Stimulated activated CD8-positive, alpha-beta memory T cell treated with anti-CD3 and anti-CD28 coated beads, Interleukin-15, amount 100 ng/mL, for 4 hours (primary cell): ENCODE measurements at regions not wholly inside any gene's neighbourhood (a gene's known extent, or its start where the extent isn't known, plus 50 kb on each side); places are given as distances from the start of the nearest gene placed in this dataset.

Source experiments
- DNase-seq, 2 donors: peaks; one replicate each; pipeline ENCODE4 v3.0.0-alpha.2; 2020; ENCODE audit warnings: low read depth in 2 of 2

GRCh38 chr10:130485236-130485957, 349.2 kb downstream of the GLRX3 start:
- no peak for DNase-seq

- DNase-seq = no peak
These were observed 350.0 kb downstream of the GLRX3 start for GRCh38 chr10:130485958-130486895.

GRCh38 chr10:130486906-130487305, 350.7 kb downstream of the GLRX3 start:
- no peak for DNase-seq

GRCh38 chr10:130487566-130487965, 351.4 kb downstream of the GLRX3 start:
- DNase-seq = no peak

GRCh38 chr10:130489891-130490290, 353.7 kb downstream of the GLRX3 start:
- DNase-seq = no peak

GRCh38 chr10:130491011-130491692, 355.0 kb downstream of the GLRX3 start:
- no peak for DNase-seq

GRCh38 chr10:130491693-130492050, 355.5 kb downstream of the GLRX3 start:
- no peak for DNase-seq

- DNase-seq = no peak
These were observed 356.2 kb downstream of the GLRX3 start for GRCh38 chr10:130492266-130492934.

- DNase-seq = no peak
These were observed 356.8 kb downstream of the GLRX3 start for GRCh38 chr10:130493021-130493420.

GRCh38 chr10:130493446-130494145, 357.4 kb downstream of the GLRX3 start:
- DNase-seq = no peak

GRCh38 chr10:130495116-130495862, 359.1 kb downstream of the GLRX3 start:
- DNase-seq = no peak

- DNase-seq = no peak
These were observed 359.9 kb downstream of the GLRX3 start for GRCh38 chr10:130495891-130496636.

GRCh38 chr10:130497056-130498010, 361.1 kb downstream of the GLRX3 start:
- no peak for DNase-seq

- no peak for DNase-seq
These were observed 361.9 kb downstream of the GLRX3 start for GRCh38 chr10:130498042-130498441.

GRCh38 chr10:130498934-130499333, 362.7 kb downstream of the GLRX3 start:
- no peak for DNase-seq

- no peak for DNase-seq
These were observed 363.4 kb downstream of the GLRX3 start for GRCh38 chr10:130499541-130499940.

- no peak for DNase-seq
These were observed 364.2 kb downstream of the GLRX3 start for GRCh38 chr10:130500261-130501000.

- no peak for DNase-seq
These were observed 371.3 kb downstream of the GLRX3 start for GRCh38 chr10:130507461-130507860.
